HG03159 (cell line): ENCODE measurements at regions not wholly inside any gene's neighbourhood (a gene's known extent, or its start where the extent isn't known, plus 50 kb on each side); places are given as distances from the start of the nearest gene placed in this dataset.

Experiments used
- ATAC-seq: cut with Tn5 transposase; IDR thresholded peaks from one replicate; pipeline ENCODE4 v1.9.1; 2021; ENCODE audit warnings: mild to moderate bottlenecking, moderate library complexity; ENCODE audit not compliant: unreplicated experiment

DNA sequence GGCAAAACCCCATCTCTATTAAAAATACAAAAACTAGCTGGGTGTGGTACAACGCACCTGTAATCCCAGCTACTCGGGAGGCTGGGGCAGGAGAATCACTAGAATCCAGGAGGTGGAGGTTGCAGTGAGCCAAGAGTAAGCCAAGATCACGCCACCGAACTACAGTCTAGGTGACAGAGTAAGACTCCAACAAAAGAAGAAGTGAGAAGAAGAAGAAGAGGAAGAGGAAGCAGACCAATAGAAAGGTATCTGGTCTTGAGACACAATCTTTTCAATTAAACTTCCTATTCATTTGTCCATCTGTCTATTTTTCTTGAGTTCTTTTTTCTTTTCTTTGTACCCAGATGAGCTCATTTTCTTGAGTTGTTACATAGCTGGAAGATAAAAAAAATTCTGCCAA is 55.7 kb upstream of the ACADM start:
- no peak for ATAC-seq

DNA sequence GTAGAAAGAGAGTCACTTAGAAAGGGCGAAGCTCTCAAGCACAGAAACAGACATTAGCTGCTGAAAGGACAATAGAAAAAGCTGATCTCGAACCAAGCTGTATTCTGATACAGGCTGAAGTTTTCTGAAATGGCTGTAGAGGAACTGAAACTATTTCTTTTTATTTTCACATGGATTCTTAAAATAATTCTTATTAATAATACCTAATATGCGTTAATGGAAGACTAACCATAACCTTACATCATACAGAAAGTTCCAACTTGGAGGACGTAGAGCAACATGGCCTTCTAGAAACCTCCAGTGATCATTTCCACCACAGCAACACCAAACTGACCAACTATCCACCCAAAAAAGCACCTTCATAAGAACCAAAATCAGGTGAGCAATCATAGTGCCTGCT is 52.8 kb upstream of the ACADM start:
- peak; percentile 56 for ATAC-seq

DNA sequence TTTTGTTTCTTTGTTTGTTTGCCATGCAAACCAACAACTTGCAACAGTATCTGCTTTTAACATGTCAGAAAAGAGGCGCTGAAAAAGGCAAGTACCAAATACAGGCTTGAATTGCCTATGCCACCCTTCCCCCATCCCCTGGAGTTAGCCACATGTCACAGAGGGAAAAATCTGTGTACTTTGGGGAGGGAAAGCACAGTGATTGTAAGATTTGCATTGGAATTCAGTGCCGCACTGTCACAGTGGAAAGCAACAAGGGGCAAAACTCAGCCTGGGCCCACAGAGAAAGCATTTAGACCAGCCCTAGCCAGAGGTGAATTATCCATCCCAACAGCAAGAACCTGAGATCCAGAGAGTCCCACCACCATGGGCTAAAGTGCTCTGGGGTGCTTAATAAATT is 52.4 kb upstream of the ACADM start:
- ATAC-seq = no peak

DNA sequence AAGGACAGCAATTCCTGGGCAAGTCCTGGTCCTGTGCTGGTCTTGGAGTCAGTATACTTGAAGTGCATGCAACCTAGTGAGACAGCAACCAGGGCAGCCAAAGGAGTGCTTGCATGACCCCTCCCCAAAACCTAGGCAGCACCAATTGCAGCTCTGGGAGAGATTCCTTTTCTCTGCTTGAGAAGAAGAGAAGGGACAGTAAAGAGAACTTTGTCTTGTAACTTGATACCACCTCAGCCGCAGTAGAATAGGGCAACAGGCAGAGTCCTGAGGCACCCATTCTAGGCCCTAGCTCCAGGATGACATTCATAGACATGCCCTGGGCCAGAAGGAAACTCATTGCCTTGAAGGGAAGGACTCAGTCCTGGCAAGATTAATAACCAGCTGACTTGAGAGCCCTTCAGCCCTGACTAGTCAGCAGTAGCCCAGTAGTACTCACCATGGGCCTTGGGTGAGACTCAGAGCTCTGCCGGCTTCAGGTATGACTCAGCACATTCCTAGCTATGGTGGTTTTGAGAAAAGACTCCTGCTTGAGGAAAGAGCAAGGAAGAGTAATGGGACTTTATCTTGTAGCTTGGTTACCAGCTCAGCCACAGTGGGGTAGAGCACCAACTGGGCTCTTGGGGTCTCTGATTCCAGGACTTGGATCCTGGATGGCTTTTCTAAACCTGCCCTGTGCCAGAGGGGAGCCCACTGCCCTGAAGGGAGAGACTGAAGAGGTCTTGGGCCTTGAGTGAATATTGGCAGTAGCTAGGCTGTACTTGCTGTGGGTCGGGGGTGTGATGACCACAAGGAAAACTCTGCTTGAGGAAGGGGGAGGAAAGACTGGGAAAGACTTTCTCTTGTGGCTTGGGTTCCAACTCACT is 51.7 kb upstream of the ACADM start:
- ATAC-seq = no peak

DNA sequence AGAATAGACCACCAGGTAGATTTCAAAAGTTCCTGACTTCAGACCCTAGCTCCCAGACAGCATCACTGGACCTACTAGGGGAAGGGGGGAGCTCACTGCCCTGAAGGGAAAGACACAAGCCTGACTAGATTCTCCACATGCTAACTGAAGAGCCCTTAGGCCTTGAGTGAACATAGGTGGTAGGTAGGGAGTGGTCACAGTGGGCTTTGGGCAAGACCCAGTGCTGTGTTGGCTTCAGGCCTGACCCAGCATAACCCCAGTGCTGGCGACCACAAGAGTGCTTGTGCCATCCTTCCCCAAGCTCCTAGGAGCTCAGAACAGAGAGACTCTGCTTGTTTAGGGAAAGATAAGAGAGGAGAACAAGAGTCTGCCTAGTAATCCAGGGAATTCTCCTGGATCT is 51.1 kb upstream of the ACADM start:
- ATAC-seq = no peak

DNA sequence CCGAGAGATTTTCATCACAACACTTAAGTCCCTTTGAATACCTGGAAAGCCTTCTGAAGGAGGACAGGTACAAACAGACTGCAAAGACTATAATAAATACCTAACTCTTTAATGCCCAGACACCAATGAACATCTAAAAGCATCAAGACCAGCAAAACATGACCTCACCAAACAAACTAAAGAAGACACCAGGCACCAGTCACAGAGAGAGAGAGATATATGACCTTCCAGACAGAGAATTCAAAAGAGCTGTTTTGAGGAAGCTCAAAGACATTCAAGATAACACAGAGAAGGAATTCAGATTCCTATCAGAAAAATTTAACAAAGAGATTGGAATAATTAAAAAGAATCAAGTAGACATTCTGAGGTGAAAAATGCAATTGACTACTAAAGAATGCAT is 50.6 kb upstream of the ACADM start:
- no peak for ATAC-seq
